GM21528 (cell line): ENCODE measurements at regions not wholly inside any gene's neighbourhood (a gene's known extent, or its start where the extent isn't known, plus 50 kb on each side); places are given as distances from the start of the nearest gene placed in this dataset.
"Not testable (repeated sequence)": the region's sequence is repeated elsewhere in the genome, so short reads cannot be mapped to it uniquely, and the experiment has no call there.

ENCODE experiments used
- ATAC-seq: cut with Tn5 transposase; IDR thresholded peaks from one replicate; pipeline ENCODE4 v1.9.1; 2021; ENCODE audit warnings: mild to moderate bottlenecking, moderate library complexity; ENCODE audit not compliant: unreplicated experiment, low FRiP score

DNA sequence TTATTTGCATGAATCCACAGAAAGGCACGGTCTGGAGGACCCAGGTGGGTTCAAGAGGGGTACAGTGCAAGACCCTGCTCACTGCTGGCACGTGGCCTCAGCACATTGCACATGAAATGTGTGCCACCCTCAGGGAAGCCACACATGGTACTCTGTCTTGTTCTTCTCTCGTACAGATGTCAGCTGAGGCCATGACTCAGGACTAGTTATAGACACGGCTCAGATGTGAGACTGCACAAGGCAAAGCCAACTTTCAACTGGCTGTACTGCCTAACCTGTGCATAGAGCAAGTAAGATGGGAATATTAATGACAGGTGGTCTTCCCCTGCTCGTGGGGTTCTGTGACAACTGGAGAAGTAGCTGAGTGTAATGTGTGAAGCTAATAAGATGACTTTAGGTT lies 249.4 kb upstream of the CTBP2 start:
- ATAC-seq = no peak

DNA sequence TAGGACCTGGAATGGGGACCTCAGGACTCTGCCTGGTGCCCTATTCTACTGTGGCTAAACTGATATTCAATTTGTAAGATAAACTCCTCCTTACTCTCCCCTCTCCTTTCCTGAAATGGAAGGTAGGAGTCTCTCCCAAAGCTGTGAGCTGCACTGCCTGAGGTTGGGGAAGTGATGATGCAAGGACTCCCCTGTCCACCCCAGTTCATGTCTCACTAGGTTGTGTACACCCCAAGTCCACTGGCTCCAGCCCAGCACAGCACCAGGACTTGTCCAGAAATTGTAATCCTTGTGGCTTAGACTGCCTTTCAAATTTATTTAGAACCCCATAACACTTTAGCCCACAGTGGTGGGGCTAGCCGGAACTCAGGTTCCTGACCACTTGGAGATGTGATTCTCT lies 247.2 kb upstream of the CTBP2 start:
- ATAC-seq = no peak

DNA sequence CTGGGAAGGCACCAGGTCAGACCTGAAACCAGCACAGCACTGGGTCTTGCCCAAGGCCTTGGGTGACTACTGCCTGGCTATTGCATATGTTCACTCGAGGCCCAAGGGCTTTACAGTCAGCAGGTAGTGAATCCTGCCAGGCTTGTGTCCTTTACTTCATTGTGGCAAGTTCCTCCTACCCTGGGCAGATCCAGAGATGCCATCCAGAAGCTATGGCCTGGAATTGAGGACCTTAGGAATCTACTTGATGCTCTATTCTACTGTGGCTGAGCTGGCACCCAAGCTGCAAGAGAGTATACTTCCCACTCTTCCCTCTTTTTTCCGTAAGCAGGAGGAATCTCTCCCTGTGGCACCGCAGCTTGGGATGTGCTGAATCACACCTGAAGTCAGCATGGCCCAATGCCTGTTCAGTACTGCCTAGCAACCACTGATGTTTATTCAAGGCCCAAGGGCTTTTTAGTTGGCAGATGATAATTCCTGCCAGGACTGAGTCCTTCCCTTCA lies 246.7 kb upstream of the CTBP2 start:
- no peak for ATAC-seq

DNA sequence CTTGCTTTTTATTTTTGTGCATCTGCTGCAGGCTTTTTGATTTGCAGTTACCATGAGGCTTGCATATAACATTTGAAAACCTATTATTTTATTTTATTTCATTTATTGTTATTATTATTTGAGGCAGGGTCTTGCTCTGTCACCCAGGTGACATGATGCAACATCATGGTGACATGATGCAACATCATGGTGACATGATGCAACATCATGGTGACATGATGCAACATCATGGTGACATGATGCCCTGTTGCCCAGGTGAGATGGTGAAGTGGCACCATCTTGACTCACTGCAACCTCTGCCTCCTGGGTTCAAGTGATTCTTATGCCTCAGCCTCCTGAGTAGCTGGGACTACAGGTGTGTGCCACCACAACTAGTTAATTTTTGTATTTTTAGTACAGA lies 244.5 kb upstream of the CTBP2 start:
- ATAC-seq = not testable (repeated sequence)

DNA sequence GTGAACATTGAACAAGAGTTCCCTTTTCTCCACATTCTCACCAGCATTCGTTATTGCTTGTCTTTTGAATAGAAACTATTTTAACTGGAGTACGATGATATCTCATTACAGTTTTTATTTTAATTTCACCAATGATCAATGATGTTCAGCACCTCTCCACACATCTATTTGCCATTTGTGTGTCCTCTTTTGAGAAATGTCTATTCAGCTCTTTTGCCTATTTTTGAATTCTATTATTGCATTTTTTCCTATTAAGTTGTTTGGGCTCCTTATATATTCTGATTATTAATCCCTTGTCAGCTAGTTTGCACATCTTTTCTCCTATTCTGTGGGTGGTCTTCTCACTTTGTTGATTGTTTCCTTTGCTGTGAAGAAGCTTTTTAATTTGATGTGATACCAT lies 241.1 kb upstream of the CTBP2 start:
- ATAC-seq = no peak

DNA sequence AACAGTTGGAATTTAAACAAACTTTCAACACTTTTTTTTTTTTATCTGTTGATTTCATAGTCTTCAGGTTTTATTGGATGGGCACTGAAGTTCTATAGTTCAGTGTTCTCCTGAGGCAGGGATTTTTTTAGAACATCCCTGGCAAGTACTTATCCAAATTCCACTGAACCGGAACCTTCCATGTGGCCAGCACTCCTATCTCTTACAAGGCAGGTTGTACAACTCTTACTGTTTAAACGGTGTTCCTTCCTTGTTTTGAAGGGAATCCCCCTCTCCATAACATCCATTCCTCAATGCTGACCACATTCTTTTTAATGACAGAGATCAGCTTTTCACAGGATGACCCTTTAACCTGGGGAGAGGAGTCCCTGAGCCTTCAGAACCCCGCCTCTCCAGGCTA lies 238.9 kb upstream of the CTBP2 start:
- ATAC-seq = no peak

DNA sequence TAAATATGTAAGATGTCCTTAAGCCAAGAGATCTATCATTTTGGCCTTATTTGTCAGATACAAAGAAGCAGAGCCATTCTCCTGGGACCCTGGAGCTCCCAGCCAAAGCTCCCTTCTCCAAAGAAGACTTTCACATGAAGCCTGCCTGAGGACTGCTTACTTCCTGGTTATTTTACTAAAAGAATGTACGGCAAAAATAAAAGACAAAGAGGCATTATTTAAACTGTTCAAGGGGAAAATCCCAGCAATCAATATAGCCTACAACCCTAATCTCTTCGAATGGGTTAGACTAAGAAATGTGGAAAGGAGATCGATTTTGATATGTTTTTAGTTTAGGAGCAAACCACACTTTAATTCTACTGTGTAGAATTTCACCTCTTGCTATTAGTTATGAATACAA lies 237.9 kb upstream of the CTBP2 start:
- no peak for ATAC-seq

DNA sequence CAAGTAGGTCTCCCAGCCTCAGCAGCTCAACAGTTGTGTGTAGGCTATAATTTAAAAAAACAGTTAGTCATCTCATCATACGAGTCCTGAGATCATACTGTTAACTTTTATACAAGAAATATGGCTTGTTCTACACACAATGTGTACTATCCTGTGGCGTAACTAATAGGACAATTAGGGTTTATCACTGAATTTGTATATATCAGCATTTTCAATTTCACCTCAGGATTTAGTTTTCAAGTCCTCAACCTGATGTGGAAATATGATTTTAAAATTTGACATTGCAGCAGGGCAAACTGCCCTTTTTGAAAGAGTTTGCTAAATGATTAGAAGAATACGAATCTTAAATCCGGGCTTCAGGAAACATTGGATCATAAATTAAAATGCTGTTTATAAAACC lies 237.2 kb upstream of the CTBP2 start:
- no peak for ATAC-seq

DNA sequence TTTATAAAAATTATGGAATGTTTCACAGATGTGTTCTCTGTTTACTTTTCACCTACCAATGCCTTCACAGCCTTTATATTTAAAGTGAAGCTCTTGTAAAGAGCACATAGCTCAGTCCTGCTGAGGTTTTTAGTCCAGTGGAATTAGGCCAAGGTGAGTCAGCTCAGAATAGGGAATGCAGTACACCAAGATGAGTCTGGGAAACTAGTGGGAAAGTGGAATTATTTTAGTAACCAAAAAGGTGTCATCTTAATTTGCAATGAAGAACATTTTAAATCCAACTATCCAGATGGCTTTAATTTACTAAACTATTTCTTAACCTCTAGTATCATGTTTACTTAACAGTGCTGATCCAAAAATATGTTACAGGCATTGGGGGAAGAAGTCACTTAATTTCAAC lies 236.3 kb upstream of the CTBP2 start:
- no peak for ATAC-seq

DNA sequence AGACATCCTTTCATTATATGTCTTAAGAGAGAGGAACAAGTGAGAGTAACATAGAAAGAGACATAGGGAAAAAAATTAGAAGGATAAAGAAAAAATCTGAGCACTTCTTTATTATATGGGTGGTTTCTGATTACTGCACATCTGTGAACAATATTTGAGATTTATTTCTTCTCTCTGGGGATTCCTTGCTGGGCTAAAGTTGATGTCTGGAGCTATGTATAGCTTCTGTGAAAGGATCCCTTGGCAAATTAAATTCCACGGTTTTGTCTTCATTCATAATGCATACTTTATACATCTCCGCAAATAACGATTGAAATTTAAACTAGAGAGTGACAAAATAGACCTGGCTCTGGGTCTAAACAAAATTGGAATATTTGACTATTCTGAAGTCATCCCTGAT lies 232.2 kb upstream of the CTBP2 start:
- no peak for ATAC-seq

DNA sequence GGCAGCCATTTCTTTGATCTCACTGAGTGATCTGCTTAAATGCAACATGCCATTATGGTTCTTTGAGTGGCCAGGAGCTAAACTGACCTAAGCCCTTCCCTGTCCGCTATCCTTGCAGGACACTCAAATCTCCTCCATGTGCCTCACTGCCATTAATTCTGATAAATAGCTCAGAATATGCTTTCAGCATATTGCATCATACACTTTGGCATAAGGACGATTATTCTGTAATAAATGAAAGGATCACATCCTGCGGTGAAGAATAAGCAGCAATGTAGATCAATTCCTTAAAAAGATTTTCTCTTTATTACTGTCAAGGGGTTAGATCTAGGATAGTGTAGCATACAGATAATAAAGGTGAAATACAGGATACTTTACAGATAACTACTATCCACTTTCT lies 231.8 kb upstream of the CTBP2 start:
- ATAC-seq = no peak

DNA sequence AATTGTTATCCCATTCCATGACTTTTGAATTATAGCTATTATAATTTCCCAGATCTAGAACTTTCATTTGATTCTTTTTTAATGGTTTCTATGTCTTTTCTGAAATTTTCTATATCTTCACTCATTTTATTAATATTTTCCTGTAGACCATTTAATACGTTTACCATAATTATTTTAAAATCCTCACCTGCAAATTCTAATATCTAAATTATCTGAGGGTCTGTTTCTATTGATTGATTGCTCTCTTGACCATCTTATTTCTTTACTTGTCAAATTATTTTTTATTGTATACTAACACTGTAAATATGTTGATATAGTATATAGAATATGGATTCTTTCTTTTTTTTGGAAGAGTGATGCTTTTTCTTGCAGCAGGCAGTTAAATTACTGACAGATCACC lies 229.3 kb upstream of the CTBP2 start:
- ATAC-seq = no peak

DNA sequence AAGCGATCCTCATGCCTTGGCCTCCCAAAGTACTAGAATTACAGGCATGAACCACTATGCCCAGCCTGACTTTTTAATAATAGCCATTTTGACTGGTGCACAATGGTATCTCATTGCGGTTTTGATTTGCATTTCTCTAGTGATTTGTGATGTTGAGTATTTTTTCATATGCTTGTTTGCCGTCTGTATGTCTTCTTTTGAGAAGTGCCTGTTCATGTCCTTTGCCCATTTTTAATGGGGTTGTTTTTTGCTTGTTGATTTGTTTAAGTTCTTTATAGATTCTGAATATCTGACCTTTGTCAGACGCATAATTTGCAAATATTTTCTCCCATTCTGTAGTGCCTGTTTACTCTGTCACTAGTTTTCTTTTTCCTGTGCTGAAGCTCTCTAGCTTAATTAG lies 219.2 kb upstream of the CTBP2 start:
- no peak for ATAC-seq

DNA sequence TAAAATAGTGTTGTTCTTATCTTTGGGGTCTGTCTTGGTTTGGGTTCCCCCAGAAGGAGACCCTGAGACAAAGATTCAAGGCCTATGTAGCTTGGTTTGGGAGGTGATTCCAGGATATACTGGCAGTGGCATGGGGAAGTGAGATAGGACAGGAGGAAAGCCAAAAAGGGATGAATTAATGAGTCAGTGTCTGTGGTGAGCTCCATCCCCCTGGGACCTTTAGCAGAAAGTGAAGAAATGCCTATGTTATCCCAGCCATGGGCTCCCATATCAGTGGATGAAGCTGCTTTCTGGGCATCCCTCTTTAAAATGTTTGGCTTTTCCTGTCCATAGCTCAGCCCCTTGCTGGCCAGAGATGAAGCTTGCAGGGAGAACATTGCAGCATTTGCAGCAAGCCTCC lies 217.0 kb upstream of the CTBP2 start:
- no peak for ATAC-seq

DNA sequence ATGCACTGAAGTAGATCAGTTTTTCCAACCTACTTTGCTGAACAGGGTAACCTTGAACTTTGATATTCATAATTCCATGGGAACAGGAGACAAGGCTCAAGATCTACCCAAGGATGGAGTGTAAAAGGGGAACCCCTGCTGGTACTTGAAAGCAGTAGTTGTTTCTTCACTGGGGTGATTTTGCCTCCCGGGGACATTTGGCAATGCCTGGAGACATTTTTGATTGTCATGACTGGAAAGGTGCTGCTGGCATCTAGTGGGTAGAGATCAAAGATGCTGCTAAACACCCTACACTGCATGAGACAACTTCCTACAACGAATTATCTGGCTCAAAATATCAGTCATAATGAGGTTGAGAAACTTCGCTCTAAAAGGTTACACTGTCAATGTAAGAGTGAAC lies 214.8 kb upstream of the CTBP2 start:
- ATAC-seq = no peak

DNA sequence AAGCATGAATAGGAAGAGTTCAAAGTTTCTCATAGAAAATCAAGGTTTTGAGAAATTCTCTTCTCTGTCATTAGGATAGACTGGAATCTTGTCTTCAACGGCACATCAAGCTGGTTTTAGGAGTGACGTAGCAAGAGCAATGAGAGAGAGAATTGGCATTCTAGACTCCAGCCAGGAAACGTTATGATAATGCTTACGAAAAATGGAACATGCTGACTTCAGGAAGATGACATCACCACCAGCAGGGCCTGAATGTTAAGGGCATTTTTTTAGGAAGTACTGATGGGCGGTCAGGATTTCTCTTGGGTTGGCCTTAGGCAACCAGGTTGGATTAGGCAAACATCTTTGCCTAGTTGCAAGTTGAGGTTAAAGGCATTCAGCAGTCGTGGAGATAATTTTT lies 213.2 kb upstream of the CTBP2 start:
- no peak for ATAC-seq

DNA sequence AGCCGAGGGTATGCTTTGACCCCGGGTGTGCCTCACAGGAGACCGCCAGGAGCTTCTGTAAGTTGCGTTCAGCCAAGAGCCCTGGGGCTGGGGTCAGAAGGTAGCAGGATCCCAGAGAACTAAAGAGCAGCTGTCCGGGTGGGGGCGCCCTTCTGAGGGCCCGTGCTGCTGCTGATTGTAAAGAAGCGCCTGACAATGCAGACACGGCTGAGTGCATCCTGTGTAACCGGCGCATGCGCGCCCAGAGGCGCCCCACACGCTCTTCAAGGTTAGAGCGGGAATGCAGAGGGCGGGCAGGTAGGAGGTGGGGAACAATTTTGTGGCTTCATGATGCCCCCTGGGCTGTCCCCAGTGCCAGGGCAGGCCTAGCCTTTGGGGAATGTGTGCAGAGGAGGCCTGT lies 210.2 kb upstream of the CTBP2 start:
- no peak for ATAC-seq

DNA sequence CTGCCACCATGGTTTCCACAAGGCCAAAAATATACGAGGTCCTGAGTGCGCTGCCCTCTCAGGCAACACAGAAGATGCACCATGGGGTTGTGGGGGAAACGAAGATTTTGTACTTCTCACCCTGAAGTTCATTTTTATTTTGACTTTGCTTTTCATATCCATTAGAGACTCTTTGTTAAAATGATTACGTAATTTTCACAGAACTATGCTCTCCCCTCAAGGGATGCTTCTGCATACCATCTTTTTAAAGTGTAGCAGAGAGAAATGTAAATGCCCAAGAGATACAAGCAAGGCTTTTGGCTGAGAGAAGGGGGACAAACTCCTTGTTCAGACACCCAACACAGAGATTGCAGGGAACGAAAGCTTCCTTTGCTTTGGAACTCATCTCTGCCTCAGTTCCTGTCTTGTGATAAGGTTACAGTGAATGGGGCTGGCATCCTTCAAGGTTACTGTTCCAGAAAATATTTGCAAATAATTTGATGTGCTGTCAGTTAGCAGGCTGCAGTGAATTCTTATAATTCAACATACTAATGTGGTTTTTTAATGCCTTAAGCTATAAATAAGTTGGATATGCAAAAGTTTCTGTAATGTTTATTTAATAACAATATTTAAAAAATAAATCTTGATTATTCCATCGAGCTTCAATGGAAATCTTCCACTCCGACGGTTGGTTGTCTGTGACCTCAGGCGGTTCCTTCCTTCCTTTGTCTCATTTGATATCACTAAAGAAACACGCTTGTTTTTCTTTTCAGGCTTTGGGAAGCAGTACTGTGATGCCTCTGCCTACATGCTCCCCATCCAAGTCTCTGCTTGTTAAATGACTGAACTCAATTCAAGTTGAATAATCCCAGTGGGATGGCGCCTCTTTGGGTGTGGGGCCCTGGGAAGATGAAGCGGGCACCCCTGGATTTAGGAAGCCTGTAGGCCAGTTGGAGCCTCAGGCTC lies 209.3 kb upstream of the CTBP2 start:
- ATAC-seq = no peak

DNA sequence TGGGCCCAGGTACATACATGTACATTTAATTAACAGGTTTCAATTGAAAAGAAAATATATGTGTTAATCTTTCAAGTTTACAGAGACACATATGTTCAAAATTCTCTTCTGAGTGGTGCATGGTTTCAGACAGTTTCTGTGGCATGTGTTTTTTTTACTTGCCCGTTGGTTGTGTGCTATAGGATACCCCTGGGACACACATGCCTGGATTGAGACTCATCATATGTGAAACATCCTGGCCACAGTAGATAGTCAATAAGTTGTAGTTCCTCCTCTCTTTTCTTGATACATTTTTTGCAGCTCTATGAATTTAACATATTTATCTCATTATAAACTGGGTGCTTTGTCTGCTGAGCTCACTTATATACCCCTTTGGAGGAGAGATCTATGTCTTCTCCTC lies 207.8 kb upstream of the CTBP2 start:
- no peak for ATAC-seq

DNA sequence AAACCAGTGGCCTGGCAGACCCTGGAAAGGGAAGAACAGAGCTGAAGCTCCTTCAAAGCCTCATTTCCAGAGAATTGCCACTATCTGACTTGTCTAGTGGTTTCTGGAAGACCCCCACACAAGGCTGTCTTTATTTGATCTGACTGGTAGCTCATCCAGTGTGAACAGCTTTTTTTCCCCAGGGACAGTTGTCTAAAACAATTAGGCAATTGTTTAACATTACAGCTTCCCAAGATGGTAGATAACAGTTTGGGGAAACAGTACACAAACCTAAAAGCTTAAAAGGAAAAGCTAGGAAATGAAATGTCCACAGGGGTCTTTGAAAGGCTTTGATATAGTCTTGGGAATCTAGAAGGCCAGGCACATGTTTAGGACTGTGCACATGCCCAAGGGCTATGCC lies 203.4 kb upstream of the CTBP2 start:
- ATAC-seq = no peak

DNA sequence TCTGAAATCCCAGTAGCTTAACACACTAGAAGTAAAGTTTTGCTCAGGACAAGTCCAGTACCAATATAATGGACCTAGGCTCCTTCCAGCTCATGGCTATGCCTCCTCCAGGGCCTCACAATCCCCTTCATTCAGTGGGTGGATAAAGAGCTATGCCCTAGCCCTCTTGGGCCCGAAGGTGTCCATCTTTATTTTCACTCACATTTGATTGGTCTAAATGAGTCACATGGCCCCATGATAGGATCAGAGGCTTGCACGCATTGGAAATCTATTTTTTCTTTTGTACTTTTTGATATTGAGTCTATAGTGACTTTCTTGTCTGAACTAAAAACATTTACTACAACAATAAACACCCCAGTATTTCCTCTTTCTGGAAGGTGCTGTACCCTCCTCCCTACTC lies 202.6 kb upstream of the CTBP2 start:
- no peak for ATAC-seq

DNA sequence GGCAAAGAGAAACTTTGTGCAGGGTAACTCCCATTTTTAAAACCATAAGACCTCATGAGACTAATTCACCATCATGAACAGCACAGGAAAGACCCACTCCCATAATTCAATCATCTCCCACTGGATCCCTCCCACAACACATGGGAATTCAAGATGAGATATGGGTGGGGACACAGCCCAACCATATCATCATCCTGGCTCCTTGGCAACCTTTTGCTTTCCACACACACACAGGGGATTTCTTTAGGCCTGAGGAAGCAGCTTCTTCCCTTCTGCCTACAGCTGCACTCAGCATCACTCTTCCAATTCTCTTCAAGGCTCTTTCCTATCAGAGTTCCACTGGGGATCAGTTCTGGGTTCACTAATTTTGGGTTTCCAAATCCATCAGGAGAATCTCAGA lies 199.0 kb upstream of the CTBP2 start:
- no peak for ATAC-seq
